ENCODE measurements at regions not wholly inside any gene's neighbourhood (a gene's known extent, or its start where the extent isn't known, plus 50 kb on each side); places are given as distances from the start of the nearest gene placed in this dataset.

DNA sequence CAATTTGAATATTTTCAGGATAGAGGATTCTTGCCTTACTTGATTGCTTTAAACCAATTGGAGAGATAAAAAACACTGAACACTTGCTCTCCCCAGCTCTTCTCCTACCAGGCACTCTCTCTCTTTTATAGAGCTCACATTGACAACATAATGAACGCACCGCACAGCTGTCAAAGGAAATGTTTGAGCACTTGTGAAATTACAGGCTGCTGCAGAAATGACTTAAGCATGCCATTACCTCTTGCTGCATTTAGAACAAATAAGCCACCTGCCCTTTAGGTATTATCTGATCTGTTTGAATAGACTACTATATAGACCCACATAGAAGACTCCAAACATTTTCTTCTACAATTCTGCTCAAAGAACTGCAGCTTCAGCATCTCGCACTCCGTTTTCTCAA is 227.7 kb downstream of the C4orf33 start:
- no peak for TF ChIP-seq TOX (CRISPR knock-in tag; IDR thresholded peaks at IDR 0.05; ENCODE audit: borderline replicate concordance)
- TF ChIP-seq POU6F1 (CRISPR knock-in tag; IDR thresholded peaks at IDR 0.05; ENCODE audit: borderline replicate concordance, low read depth), result no peak
